ENCODE measurements at regions not wholly inside any gene's neighbourhood (a gene's known extent, or its start where the extent isn't known, plus 50 kb on each side); places are given as distances from the start of the nearest gene placed in this dataset.

- no peaks in the 10 kb centered on the region for H3K27me3 ChIP-seq (replicated peaks; ENCODE audit: control insufficient read depth, insufficient read depth, low read length)
- no peak for DNase-seq
- H3K4me3 ChIP-seq (ENCODE audit: low read depth, low read length), result no peak overlapping the region
- Mint-ChIP-seq H3K27me3 (ENCODE audit: insufficient read depth, unreplicated experiment) (peaks cover 5% of the 10 kb centered on the region), H3K9me3 (ENCODE audit: unreplicated experiment) (peaks cover 6% of the 10 kb centered on the region), H3K27ac (ENCODE audit: unreplicated experiment) (no peak overlapping the region), H3K4me3 (ENCODE audit: unreplicated experiment) (no peak overlapping the region), H3K4me1 (ENCODE audit: low read depth, unreplicated experiment) (no peaks in the 10 kb centered on the region), H3K36me3 (ENCODE audit: insufficient read depth, unreplicated experiment) (no peaks in the 10 kb centered on the region)
- ChIA-PET POLR2A (no interaction called here), CTCF (no interaction called here)
- TF ChIP-seq CTCF (IDR thresholded peaks at IDR 0.05; ENCODE audit: insufficient read depth in 1 of 2, low read depth in 1 of 2, low read length in 1 of 2, severe bottlenecking in 1 of 2, unreplicated experiment in 1 of 2), result no peak
- no peaks in the 10 kb centered on the region for H3K9me3 ChIP-seq
- H3K4me1 ChIP-seq, result no peaks in the 10 kb centered on the region
- no peaks in the 10 kb centered on the region for H3K36me3 ChIP-seq (ENCODE audit: control insufficient read depth, insufficient read depth, low read length)
- intact Hi-C loops (cut with micrococcal nuclease; ENCODE audit: unreplicated experiment), result no loop called here
- BruUV-seq (replicated peaks), result no TSS peak
Observed at GRCh38 chr2:5339473-5339872, 352.7 kb upstream of the SOX11 start.

- intact Hi-C loops (cut with micrococcal nuclease; ENCODE audit: unreplicated experiment), result no loop called here
- CTCF ChIA-PET, result no interaction called here
- Mint-ChIP-seq H3K9me3 (ENCODE audit: unreplicated experiment) (no peaks in the 10 kb centered on the region), H3K4me3 (ENCODE audit: unreplicated experiment) (no peak overlapping the region), H3K27me3 (ENCODE audit: insufficient read depth, unreplicated experiment) (peaks cover 3% of the 10 kb centered on the region), H3K36me3 (ENCODE audit: insufficient read depth, unreplicated experiment) (no peaks in the 10 kb centered on the region), H3K4me1 (ENCODE audit: low read depth, unreplicated experiment) (no peaks in the 10 kb centered on the region), H3K27ac (ENCODE audit: unreplicated experiment) (no peak overlapping the region)
- H3K4me3 ChIP-seq (ENCODE audit: low read depth, low read length), result no peak overlapping the region
- no peaks in the 10 kb centered on the region for H3K36me3 ChIP-seq (ENCODE audit: control insufficient read depth, insufficient read depth, low read length)
- H3K9me3 ChIP-seq, result no peaks in the 10 kb centered on the region
- no peaks in the 10 kb centered on the region; the same call in 1 of the 2 replicates for H3K27me3 ChIP-seq (replicated peaks; ENCODE audit: control insufficient read depth, insufficient read depth, low read length)
- no peak for TF ChIP-seq CTCF (IDR thresholded peaks at IDR 0.05; ENCODE audit: insufficient read depth in 1 of 2, low read depth in 1 of 2, low read length in 1 of 2, severe bottlenecking in 1 of 2, unreplicated experiment in 1 of 2)
- no peak for DNase-seq
- no peaks in the 10 kb centered on the region for H3K4me1 ChIP-seq
- BruUV-seq (replicated peaks), result no TSS peak
- POLR2A ChIA-PET, result no interaction called here
Observed at GRCh38 chr2:5343785-5344335, 348.3 kb upstream of the SOX11 start.

GRCh38 chr2:5352286-5352685 is 339.9 kb upstream of the SOX11 start:
- no TSS peak for BruUV-seq (replicated peaks)
- ChIA-PET CTCF (no interaction called here), POLR2A (no interaction called here)
- TF ChIP-seq CTCF (IDR thresholded peaks at IDR 0.05; ENCODE audit: insufficient read depth in 1 of 2, low read depth in 1 of 2, low read length in 1 of 2, severe bottlenecking in 1 of 2, unreplicated experiment in 1 of 2), result no peak
- Histone ChIP-seq H3K4me3 (ENCODE audit: low read depth, low read length) (no peak overlapping the region), H3K4me1 (no peaks in the 10 kb centered on the region), H3K9me3 (no peaks in the 10 kb centered on the region), H3K27me3 (replicated peaks; ENCODE audit: control insufficient read depth, insufficient read depth, low read length) (no peaks in the 10 kb centered on the region), H3K36me3 (ENCODE audit: control insufficient read depth, insufficient read depth, low read length) (no peaks in the 10 kb centered on the region)
- Mint-ChIP-seq H3K4me3 (ENCODE audit: unreplicated experiment) (no peak overlapping the region), H3K27me3 (ENCODE audit: insufficient read depth, unreplicated experiment) (peaks cover 2% of the 10 kb centered on the region), H3K4me1 (ENCODE audit: low read depth, unreplicated experiment) (no peaks in the 10 kb centered on the region), H3K9me3 (ENCODE audit: unreplicated experiment) (peaks cover 11% of the 10 kb centered on the region), H3K36me3 (ENCODE audit: insufficient read depth, unreplicated experiment) (no peaks in the 10 kb centered on the region), H3K27ac (ENCODE audit: unreplicated experiment) (no peak overlapping the region)
- intact Hi-C loops (cut with micrococcal nuclease; ENCODE audit: unreplicated experiment), result no loop called here
- DNase-seq, result no peak

All from Caco-2 (cell line).